Peyer's patch (tissue), 4 donors: ENCODE measurements at regions not wholly inside any gene's neighbourhood (a gene's known extent, or its start where the extent isn't known, plus 50 kb on each side); places are given as distances from the start of the nearest gene placed in this dataset.

ENCODE experiments used
- DNase-seq, 3 donors: peaks; one replicate each; pipeline ENCODE4 v3.0.0-alpha.2; 2017 to 2019
- H3K27ac ChIP-seq, 4 donors: fragments of 200-600 bp; sonication (generic); one replicate each; pipeline ENCODE4 v1.5.1; 2016 to 2019
- H3K27me3 ChIP-seq, 2 donors: fragments of 200-600 bp; sonication (generic); one replicate each; pipeline ENCODE4 v1.5.1; 2019
- H3K36me3 ChIP-seq, 3 donors: fragments of 200-600 bp; sonication (generic); one replicate each; pipeline ENCODE4 v1.5.1; 2016 to 2019
- H3K4me1 ChIP-seq, 4 donors: fragments of 200-600 bp; sonication (generic); one replicate each; pipeline ENCODE4 v1.5.1; 2016 to 2019
- H3K4me3 ChIP-seq, 4 donors: fragments of 200-600 bp; sonication (generic); 1 replicate in 3 of 4; 2 replicates in 1 of 4; pipeline ENCODE4 v1.5.1; 2016 to 2019; ENCODE audit warnings: mild to moderate bottlenecking in 1 of 4
- H3K9me3 ChIP-seq, 4 donors: fragments of 200-600 bp; sonication (generic); one replicate each; pipeline ENCODE4 v1.5.1; 2016 to 2019; ENCODE audit warnings: mild to moderate bottlenecking in 1 of 4
- POLR2A ChIP-seq, 2 donors: fragments of 450-650 bp; IDR thresholded peaks; one replicate each; pipeline ENCODE4 v1.5.1; 2017; ENCODE audit warnings: antibody characterized with exemption in 2 of 2, mild to moderate bottlenecking in 2 of 2, moderate library complexity in 2 of 2
- TF ChIP-seq, protein P1 (sequence below), 6 experiments: fragments of 450-650 bp in 4 of 6; fragments of 200-600 bp in 2 of 6; sonication (generic) in 1 of 6; IDR thresholded peaks; one replicate each; pipeline ENCODE4 v1.5.1; 2017 to 2019; ENCODE audit warnings: antibody characterized with exemption in 6 of 6, mild to moderate bottlenecking in 3 of 6, moderate library complexity in 1 of 6

GRCh38 chr1:218027152-218027551 lies 257.9 kb upstream of the RRP15 start:
- DNase-seq, result no peak
- TF ChIP-seq POLR2A (IDR thresholded peaks at IDR 0.05), result no peak
- TF ChIP-seq, protein P1, sequence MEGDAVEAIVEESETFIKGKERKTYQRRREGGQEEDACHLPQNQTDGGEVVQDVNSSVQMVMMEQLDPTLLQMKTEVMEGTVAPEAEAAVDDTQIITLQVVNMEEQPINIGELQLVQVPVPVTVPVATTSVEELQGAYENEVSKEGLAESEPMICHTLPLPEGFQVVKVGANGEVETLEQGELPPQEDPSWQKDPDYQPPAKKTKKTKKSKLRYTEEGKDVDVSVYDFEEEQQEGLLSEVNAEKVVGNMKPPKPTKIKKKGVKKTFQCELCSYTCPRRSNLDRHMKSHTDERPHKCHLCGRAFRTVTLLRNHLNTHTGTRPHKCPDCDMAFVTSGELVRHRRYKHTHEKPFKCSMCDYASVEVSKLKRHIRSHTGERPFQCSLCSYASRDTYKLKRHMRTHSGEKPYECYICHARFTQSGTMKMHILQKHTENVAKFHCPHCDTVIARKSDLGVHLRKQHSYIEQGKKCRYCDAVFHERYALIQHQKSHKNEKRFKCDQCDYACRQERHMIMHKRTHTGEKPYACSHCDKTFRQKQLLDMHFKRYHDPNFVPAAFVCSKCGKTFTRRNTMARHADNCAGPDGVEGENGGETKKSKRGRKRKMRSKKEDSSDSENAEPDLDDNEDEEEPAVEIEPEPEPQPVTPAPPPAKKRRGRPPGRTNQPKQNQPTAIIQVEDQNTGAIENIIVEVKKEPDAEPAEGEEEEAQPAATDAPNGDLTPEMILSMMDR (IDR thresholded peaks at IDR 0.05), result no peak

GRCh38 chr1:218030846-218031245 lies 254.2 kb upstream of the RRP15 start:
- Histone ChIP-seq H3K4me3 (no peak overlapping the region), H3K27ac (no peak overlapping the region), H3K27me3 (no peaks in the 10 kb centered on the region), H3K4me1 (no peaks in the 10 kb centered on the region), H3K9me3 (no peaks in the 10 kb centered on the region), H3K36me3 (no peaks in the 10 kb centered on the region)
- DNase-seq, result no peak
- TF ChIP-seq, protein P1 (IDR thresholded peaks at IDR 0.05), result no peak
- no peak for TF ChIP-seq POLR2A (IDR thresholded peaks at IDR 0.05)

More at GRCh38 chr1:218027152-218027551, 257.9 kb upstream of the RRP15 start:
- Histone ChIP-seq H3K36me3 (no peaks in the 10 kb centered on the region), H3K4me3 (no peak overlapping the region), H3K27me3 (no peaks in the 10 kb centered on the region), H3K27ac (no peak overlapping the region), H3K9me3 (no peaks in the 10 kb centered on the region), H3K4me1 (no peaks in the 10 kb centered on the region)

DNA sequence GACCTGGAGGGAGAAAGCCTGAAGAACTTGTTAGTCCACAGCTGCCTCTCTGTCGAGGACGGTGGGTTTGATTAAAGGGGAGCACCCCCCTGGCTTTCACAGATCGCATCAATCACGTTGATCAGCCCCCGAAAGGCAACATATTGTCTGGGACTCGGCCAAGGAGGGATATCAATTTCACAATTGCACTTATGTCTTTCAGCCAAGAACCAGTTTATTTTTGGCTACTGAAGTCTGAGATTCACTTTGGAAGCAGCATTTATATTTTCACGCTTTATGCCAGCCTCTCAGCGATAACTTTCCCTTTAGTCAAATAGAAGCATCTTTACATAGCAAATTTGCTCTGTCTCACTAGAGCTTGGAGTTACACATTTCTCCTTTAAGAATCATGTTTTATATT lies 253.2 kb upstream of the RRP15 start:
- no peak overlapping the region for H3K27ac ChIP-seq
- H3K4me1 ChIP-seq, result no peaks in the 10 kb centered on the region
- TF ChIP-seq, protein P1 (IDR thresholded peaks at IDR 0.05), result no peak
- no peak for TF ChIP-seq POLR2A (IDR thresholded peaks at IDR 0.05)
- no peak for DNase-seq
- H3K9me3 ChIP-seq, result no peaks in the 10 kb centered on the region
- H3K4me3 ChIP-seq, result no peak overlapping the region
- no peaks in the 10 kb centered on the region for H3K36me3 ChIP-seq
- no peaks in the 10 kb centered on the region for H3K27me3 ChIP-seq

GRCh38 chr1:218034468-218034867 lies 250.6 kb upstream of the RRP15 start:
- DNase-seq, result no peak
- H3K27ac ChIP-seq, result no peak overlapping the region
- TF ChIP-seq, protein P1 (IDR thresholded peaks at IDR 0.05), result no peak
- TF ChIP-seq POLR2A (IDR thresholded peaks at IDR 0.05), result no peak
- H3K36me3 ChIP-seq, result no peaks in the 10 kb centered on the region
- no peaks in the 10 kb centered on the region for H3K4me1 ChIP-seq
- H3K9me3 ChIP-seq, result no peaks in the 10 kb centered on the region
- no peaks in the 10 kb centered on the region for H3K27me3 ChIP-seq
- H3K4me3 ChIP-seq, result no peak overlapping the region

- Histone ChIP-seq H3K27me3 (no peaks in the 10 kb centered on the region), H3K9me3 (no peaks in the 10 kb centered on the region), H3K4me1 (no peaks in the 10 kb centered on the region), H3K27ac (no peak overlapping the region), H3K36me3 (no peaks in the 10 kb centered on the region), H3K4me3 (no peak overlapping the region)
- TF ChIP-seq, protein P1 (IDR thresholded peaks at IDR 0.05), result no peak
- TF ChIP-seq POLR2A (IDR thresholded peaks at IDR 0.05), result no peak
- DNase-seq, result no peak
Measured at GRCh38 chr1:218048828-218049420, 236.2 kb upstream of the RRP15 start.

DNA sequence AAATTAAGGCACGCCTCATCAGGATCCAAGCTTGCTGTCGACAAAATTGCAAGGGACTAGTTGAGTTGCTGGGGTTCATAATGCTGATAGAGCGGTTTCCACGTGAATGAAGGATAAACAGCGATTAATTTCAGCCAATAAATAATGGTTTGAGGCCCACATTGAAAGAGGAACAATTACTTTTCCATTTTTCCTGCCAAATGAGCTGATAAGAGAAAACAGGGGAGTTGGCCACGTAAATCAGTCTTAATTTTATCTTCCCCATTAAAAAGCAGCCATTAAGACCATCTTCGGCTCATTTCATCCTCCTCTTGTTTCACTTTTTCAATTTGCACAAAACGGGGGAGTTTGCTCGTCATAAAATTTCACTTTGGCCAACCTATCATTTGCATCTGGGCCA lies 235.5 kb upstream of the RRP15 start:
- Histone ChIP-seq H3K27me3 (no peaks in the 10 kb centered on the region), H3K9me3 (no peaks in the 10 kb centered on the region), H3K4me3 (no peak overlapping the region), H3K4me1 (no peaks in the 10 kb centered on the region), H3K36me3 (no peaks in the 10 kb centered on the region), H3K27ac (no peak overlapping the region)
- TF ChIP-seq POLR2A (IDR thresholded peaks at IDR 0.05), result no peak
- TF ChIP-seq, protein P1 (IDR thresholded peaks at IDR 0.05), result no peak
- DNase-seq, result no peak
